ENCODE measurements at regions not wholly inside any gene's neighbourhood (a gene's known extent, or its start where the extent isn't known, plus 50 kb on each side); places are given as distances from the start of the nearest gene placed in this dataset.
"Not testable (repeated sequence)": the region's sequence is repeated elsewhere in the genome, so short reads cannot be mapped to it uniquely, and the experiment has no call there.

DNA sequence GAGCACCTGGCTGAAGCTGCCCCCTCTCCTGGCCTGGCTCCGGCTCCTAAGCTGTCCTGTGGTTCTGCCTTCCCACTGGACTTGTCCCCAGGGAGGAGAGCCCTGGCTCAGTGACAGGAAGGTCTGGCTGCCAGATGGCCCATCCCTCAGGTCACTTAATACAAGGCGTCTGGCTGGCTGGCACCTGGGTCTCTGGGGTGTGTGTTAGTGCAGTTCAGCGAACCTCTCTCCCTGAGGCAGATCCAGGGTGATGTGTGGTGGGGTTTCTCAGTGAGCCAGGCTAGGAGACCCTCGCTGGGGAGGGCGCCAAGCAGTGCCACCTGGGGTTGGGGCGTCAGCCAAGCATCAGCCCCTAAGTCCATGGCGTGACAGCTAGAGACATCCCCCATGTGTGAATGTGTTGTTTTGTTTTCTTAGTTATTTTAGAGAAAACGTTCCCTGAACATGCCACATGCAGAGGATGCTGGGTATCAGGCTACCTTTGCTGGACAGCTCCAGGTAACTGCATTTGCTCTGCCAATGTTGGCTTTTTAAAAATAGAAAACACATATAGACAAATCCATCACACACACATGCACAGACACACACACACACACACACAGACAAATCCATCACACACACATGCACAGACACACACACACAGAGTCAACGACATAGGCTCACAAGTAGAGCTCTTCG, 56.4 kb upstream of the LRPAP1 start:
- not testable (repeated sequence) for DNase-seq (ENCODE audit: low spot score)

DNA sequence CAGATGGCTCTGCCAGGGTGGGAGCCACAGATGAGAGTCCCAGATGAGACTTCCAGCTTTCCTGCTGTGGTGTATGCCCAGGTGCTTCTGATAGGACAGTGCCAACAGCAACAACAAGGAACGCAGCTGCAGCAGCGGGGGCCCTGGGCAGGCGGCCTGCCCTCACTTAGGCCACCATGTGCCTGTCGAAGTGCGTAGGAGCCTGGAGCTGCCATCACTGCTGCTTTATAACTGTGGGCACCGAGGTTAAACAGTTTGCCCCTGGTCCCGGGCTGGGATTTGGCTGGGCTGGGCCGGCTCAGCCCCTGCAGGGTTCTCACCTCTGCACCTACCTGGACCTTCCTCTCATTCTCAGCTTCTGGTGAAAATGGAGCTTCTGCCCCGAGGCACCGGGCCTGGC, 54.4 kb upstream of the LRPAP1 start:
- DNase-seq (ENCODE audit: low spot score), result not testable (repeated sequence)

GRCh38 chr4:3585567-3585966, 53.3 kb upstream of the LRPAP1 start:
- not testable (repeated sequence) for DNase-seq (ENCODE audit: low spot score)

DNA sequence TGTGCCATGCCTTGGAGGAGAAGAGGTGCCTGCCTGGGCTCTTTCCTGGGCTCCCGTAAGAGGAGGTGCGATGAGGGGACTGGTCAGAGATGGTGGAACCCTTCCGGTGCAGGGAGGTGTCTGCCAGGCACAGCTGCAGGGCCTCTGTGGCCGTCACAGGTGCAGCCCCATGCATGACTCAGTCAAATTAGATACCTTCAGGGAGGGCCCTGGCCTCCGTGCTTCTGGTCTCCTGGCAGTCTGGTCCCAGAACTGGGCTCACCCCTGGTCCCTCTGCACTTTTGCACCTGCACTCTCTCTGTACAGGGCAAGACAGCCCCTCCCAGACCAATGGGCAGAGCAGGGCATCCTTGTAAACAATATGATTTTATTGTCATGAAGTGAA, 49.9 kb upstream of the LRPAP1 start:
- no peak for DNase-seq (ENCODE audit: low spot score)

Data from COLO829 (cell line).